IMR-90 (cell line): ENCODE measurements at regions not wholly inside any gene's neighbourhood (a gene's known extent, or its start where the extent isn't known, plus 50 kb on each side); places are given as distances from the start of the nearest gene placed in this dataset.

Experiments used
- CEBPB ChIP-seq: IDR thresholded peaks from 2 replicates; pipeline ENCODE4 v1.6.1; 2012; ENCODE audit warnings: low read depth, low read length, improper control_type of control experiment
- CHD1 ChIP-seq: IDR thresholded peaks from 2 replicates; pipeline ENCODE4 v1.6.1; 2012; ENCODE audit warnings: low read depth, low read length, improper control_type of control experiment
- NFE2L2 ChIP-seq: fragments of 150-350 bp; IDR thresholded peaks from 2 replicates; pipeline ENCODE4 v1.6.1; 2016; ENCODE audit warnings: low read depth, mild to moderate bottlenecking, low read length
- POLR2A ChIP-seq: IDR thresholded peaks from 2 replicates; pipeline ENCODE4 v1.6.1; 2012; ENCODE audit warnings: mild to moderate bottlenecking, low read depth, low read length
- RAD21 ChIP-seq: IDR thresholded peaks from 2 replicates; pipeline ENCODE4 v1.6.1; 2012; ENCODE audit warnings: low read length, improper control_type of control experiment
- TF ChIP-seq, protein P1 (sequence below): conservative IDR thresholded peaks from 2 replicates; pipeline ENCODE4 v1.5.1; 2012; ENCODE audit warnings: mild to moderate bottlenecking, low read depth, low read length, improper control_type of control experiment
- TF ChIP-seq, protein P2 (sequence below): fragments of 150-350 bp; IDR thresholded peaks from 2 replicates; pipeline ENCODE4 v1.6.1; 2016; ENCODE audit warnings: low read depth, mild to moderate bottlenecking, low read length, moderate library complexity, borderline replicate concordance
- TF ChIP-seq, protein P3 (sequence below): fragments of 150-350 bp; IDR thresholded peaks from 2 replicates; pipeline ENCODE4 v1.6.1; 2017; ENCODE audit warnings: mild to moderate bottlenecking, antibody characterized with exemption, low read length, low read depth

DNA sequence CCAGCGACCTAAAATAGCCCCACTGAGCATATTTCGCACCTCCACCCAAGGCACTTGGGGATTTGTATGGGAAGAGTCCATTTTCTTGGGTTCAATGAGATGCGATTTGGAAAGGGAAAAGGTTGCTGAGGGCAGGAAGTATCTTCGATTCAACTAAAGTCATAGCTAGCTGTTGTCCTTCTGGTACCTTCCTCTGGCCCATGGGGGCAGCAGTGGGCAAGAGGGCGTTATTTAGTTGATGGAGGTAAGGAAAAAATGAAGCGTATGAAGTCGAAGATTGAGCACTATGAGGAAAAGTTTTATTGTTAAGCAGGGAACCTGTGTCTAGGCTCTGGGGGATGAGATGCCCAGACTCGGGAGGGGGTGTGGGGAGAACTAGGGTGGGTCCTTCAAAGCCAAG is 135.4 kb downstream of the EVX1 start:
- TF ChIP-seq, protein P1, sequence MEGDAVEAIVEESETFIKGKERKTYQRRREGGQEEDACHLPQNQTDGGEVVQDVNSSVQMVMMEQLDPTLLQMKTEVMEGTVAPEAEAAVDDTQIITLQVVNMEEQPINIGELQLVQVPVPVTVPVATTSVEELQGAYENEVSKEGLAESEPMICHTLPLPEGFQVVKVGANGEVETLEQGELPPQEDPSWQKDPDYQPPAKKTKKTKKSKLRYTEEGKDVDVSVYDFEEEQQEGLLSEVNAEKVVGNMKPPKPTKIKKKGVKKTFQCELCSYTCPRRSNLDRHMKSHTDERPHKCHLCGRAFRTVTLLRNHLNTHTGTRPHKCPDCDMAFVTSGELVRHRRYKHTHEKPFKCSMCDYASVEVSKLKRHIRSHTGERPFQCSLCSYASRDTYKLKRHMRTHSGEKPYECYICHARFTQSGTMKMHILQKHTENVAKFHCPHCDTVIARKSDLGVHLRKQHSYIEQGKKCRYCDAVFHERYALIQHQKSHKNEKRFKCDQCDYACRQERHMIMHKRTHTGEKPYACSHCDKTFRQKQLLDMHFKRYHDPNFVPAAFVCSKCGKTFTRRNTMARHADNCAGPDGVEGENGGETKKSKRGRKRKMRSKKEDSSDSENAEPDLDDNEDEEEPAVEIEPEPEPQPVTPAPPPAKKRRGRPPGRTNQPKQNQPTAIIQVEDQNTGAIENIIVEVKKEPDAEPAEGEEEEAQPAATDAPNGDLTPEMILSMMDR = no peak
- TF ChIP-seq POLR2A = no peak
- TF ChIP-seq CEBPB = no peak
- TF ChIP-seq, protein P2, sequence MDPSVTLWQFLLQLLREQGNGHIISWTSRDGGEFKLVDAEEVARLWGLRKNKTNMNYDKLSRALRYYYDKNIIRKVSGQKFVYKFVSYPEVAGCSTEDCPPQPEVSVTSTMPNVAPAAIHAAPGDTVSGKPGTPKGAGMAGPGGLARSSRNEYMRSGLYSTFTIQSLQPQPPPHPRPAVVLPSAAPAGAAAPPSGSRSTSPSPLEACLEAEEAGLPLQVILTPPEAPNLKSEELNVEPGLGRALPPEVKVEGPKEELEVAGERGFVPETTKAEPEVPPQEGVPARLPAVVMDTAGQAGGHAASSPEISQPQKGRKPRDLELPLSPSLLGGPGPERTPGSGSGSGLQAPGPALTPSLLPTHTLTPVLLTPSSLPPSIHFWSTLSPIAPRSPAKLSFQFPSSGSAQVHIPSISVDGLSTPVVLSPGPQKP = no peak
- TF ChIP-seq, protein P3, sequence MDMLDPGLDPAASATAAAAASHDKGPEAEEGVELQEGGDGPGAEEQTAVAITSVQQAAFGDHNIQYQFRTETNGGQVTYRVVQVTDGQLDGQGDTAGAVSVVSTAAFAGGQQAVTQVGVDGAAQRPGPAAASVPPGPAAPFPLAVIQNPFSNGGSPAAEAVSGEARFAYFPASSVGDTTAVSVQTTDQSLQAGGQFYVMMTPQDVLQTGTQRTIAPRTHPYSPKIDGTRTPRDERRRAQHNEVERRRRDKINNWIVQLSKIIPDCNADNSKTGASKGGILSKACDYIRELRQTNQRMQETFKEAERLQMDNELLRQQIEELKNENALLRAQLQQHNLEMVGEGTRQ = no peak
- no peak for TF ChIP-seq RAD21
- TF ChIP-seq NFE2L2 = no peak
- no peak for TF ChIP-seq CHD1
